ENCODE measurements at regions not wholly inside any gene's neighbourhood (a gene's known extent, or its start where the extent isn't known, plus 50 kb on each side); places are given as distances from the start of the nearest gene placed in this dataset.

- Histone ChIP-seq H3K36me3 (ENCODE audit: control insufficient read depth in 2 of 2, insufficient read depth in 2 of 2, low read length in 2 of 2) (no peaks in the 10 kb centered on the region), H3K27ac (ENCODE audit: low read length) (no peak overlapping the region), H3K4me1 (ENCODE audit: control insufficient read depth, insufficient read depth, low read length) (no peaks in the 10 kb centered on the region), H3K9me3 (ENCODE audit: control insufficient read depth in 2 of 2, low read length in 2 of 2) (no peaks in the 10 kb centered on the region), H3K27me3 (ENCODE audit: control insufficient read depth in 1 of 2, insufficient read depth in 2 of 2, low read length in 2 of 2) (peaks cover 0 to 3% of the 10 kb centered on the region in 2 donors), H3K4me3 (ENCODE audit: low read length in 2 of 2) (no peak overlapping the region), H3K9ac (ENCODE audit: low read length in 2 of 2) (no peak overlapping the region)
Measured at GRCh38 chr10:128572696-128573095, 446.5 kb upstream of the MKI67 start.

GRCh38 chr10:128573281-128573845 is 447.1 kb upstream of the MKI67 start:
- Histone ChIP-seq H3K27me3 (ENCODE audit: control insufficient read depth in 1 of 2, insufficient read depth in 2 of 2, low read length in 2 of 2) (peaks cover 0 to 3% of the 10 kb centered on the region in 2 donors), H3K27ac (ENCODE audit: low read length) (no peak overlapping the region), H3K4me1 (ENCODE audit: control insufficient read depth, insufficient read depth, low read length) (no peaks in the 10 kb centered on the region), H3K36me3 (ENCODE audit: control insufficient read depth in 2 of 2, insufficient read depth in 2 of 2, low read length in 2 of 2) (no peaks in the 10 kb centered on the region), H3K4me3 (ENCODE audit: low read length in 2 of 2) (no peak overlapping the region), H3K9me3 (ENCODE audit: control insufficient read depth in 2 of 2, low read length in 2 of 2) (no peaks in the 10 kb centered on the region), H3K9ac (ENCODE audit: low read length in 2 of 2) (no peak overlapping the region)

- Histone ChIP-seq H3K4me3 (ENCODE audit: low read length in 2 of 2) (no peak overlapping the region), H3K36me3 (ENCODE audit: control insufficient read depth in 2 of 2, insufficient read depth in 2 of 2, low read length in 2 of 2) (no peaks in the 10 kb centered on the region), H3K4me1 (ENCODE audit: control insufficient read depth, insufficient read depth, low read length) (no peaks in the 10 kb centered on the region), H3K27ac (ENCODE audit: low read length) (no peak overlapping the region), H3K27me3 (ENCODE audit: control insufficient read depth in 1 of 2, insufficient read depth in 2 of 2, low read length in 2 of 2) (peaks cover 0 to 3% of the 10 kb centered on the region in 2 donors), H3K9ac (ENCODE audit: low read length in 2 of 2) (no peak overlapping the region), H3K9me3 (ENCODE audit: control insufficient read depth in 2 of 2, low read length in 2 of 2) (no peaks in the 10 kb centered on the region)
Measured at GRCh38 chr10:128573986-128574385, 447.8 kb upstream of the MKI67 start.

- Histone ChIP-seq H3K27ac (ENCODE audit: low read length) (no peak overlapping the region), H3K36me3 (ENCODE audit: control insufficient read depth in 2 of 2, insufficient read depth in 2 of 2, low read length in 2 of 2) (no peaks in the 10 kb centered on the region), H3K4me3 (ENCODE audit: low read length in 2 of 2) (no peak overlapping the region), H3K9ac (ENCODE audit: low read length in 2 of 2) (no peak overlapping the region), H3K27me3 (ENCODE audit: control insufficient read depth in 1 of 2, insufficient read depth in 2 of 2, low read length in 2 of 2) (peaks cover 0 to 3% of the 10 kb centered on the region in 2 donors), H3K4me1 (ENCODE audit: control insufficient read depth, insufficient read depth, low read length) (no peaks in the 10 kb centered on the region), H3K9me3 (ENCODE audit: control insufficient read depth in 2 of 2, low read length in 2 of 2) (no peaks in the 10 kb centered on the region)
Measured at GRCh38 chr10:128574581-128575210, 448.5 kb upstream of the MKI67 start.

- peaks cover 0 to 3% of the 10 kb centered on the region in 2 donors for H3K27me3 ChIP-seq (ENCODE audit: control insufficient read depth in 1 of 2, insufficient read depth in 2 of 2, low read length in 2 of 2)
- H3K4me1 ChIP-seq (ENCODE audit: control insufficient read depth, insufficient read depth, low read length), result no peaks in the 10 kb centered on the region
- H3K36me3 ChIP-seq (ENCODE audit: control insufficient read depth in 2 of 2, insufficient read depth in 2 of 2, low read length in 2 of 2), result no peaks in the 10 kb centered on the region
- no peak overlapping the region for H3K27ac ChIP-seq (ENCODE audit: low read length)
- no peak overlapping the region for H3K4me3 ChIP-seq (ENCODE audit: low read length in 2 of 2)
- no peaks in the 10 kb centered on the region for H3K9me3 ChIP-seq (ENCODE audit: control insufficient read depth in 2 of 2, low read length in 2 of 2)
- H3K9ac ChIP-seq (ENCODE audit: low read length in 2 of 2), result no peak overlapping the region
Measured at GRCh38 chr10:128575761-128576160, 449.5 kb upstream of the MKI67 start.

GRCh38 chr10:128576336-128576735 is 450.1 kb upstream of the MKI67 start:
- Histone ChIP-seq H3K36me3 (ENCODE audit: control insufficient read depth in 2 of 2, insufficient read depth in 2 of 2, low read length in 2 of 2) (no peaks in the 10 kb centered on the region), H3K4me3 (ENCODE audit: low read length in 2 of 2) (no peak overlapping the region), H3K27me3 (ENCODE audit: control insufficient read depth in 1 of 2, insufficient read depth in 2 of 2, low read length in 2 of 2) (peaks cover 0 to 3% of the 10 kb centered on the region in 2 donors), H3K27ac (ENCODE audit: low read length) (no peak overlapping the region), H3K9me3 (ENCODE audit: control insufficient read depth in 2 of 2, low read length in 2 of 2) (no peaks in the 10 kb centered on the region), H3K4me1 (ENCODE audit: control insufficient read depth, insufficient read depth, low read length) (no peaks in the 10 kb centered on the region), H3K9ac (ENCODE audit: low read length in 2 of 2) (no peak overlapping the region)

- no peak overlapping the region for H3K27ac ChIP-seq (ENCODE audit: low read length)
- H3K4me3 ChIP-seq (ENCODE audit: low read length in 2 of 2), result no peak overlapping the region
- no peaks in the 10 kb centered on the region for H3K9me3 ChIP-seq (ENCODE audit: control insufficient read depth in 2 of 2, low read length in 2 of 2)
- no peaks in the 10 kb centered on the region for H3K36me3 ChIP-seq (ENCODE audit: control insufficient read depth in 2 of 2, insufficient read depth in 2 of 2, low read length in 2 of 2)
- H3K4me1 ChIP-seq (ENCODE audit: control insufficient read depth, insufficient read depth, low read length), result no peaks in the 10 kb centered on the region
- no peak overlapping the region for H3K9ac ChIP-seq (ENCODE audit: low read length in 2 of 2)
- peaks cover 0 to 3% of the 10 kb centered on the region in 2 donors for H3K27me3 ChIP-seq (ENCODE audit: control insufficient read depth in 1 of 2, insufficient read depth in 2 of 2, low read length in 2 of 2)
Measured at GRCh38 chr10:128576943-128577670, 450.9 kb upstream of the MKI67 start.

GRCh38 chr10:128577958-128578750 is 451.9 kb upstream of the MKI67 start:
- Histone ChIP-seq H3K4me3 (ENCODE audit: low read length in 2 of 2) (no peak overlapping the region), H3K27me3 (ENCODE audit: control insufficient read depth in 1 of 2, insufficient read depth in 2 of 2, low read length in 2 of 2) (peaks cover 0 to 3% of the 10 kb centered on the region in 2 donors), H3K4me1 (ENCODE audit: control insufficient read depth, insufficient read depth, low read length) (no peaks in the 10 kb centered on the region), H3K9me3 (ENCODE audit: control insufficient read depth in 2 of 2, low read length in 2 of 2) (no peaks in the 10 kb centered on the region), H3K27ac (ENCODE audit: low read length) (no peak overlapping the region), H3K36me3 (ENCODE audit: control insufficient read depth in 2 of 2, insufficient read depth in 2 of 2, low read length in 2 of 2) (no peaks in the 10 kb centered on the region), H3K9ac (ENCODE audit: low read length in 2 of 2) (no peak overlapping the region)

- no peaks in the 10 kb centered on the region for H3K9me3 ChIP-seq (ENCODE audit: control insufficient read depth in 2 of 2, low read length in 2 of 2)
- H3K4me3 ChIP-seq (ENCODE audit: low read length in 2 of 2), result no peak overlapping the region
- no peak overlapping the region for H3K9ac ChIP-seq (ENCODE audit: low read length in 2 of 2)
- no peak overlapping the region for H3K27ac ChIP-seq (ENCODE audit: low read length)
- H3K27me3 ChIP-seq (ENCODE audit: control insufficient read depth in 1 of 2, insufficient read depth in 2 of 2, low read length in 2 of 2), result no peaks in the 10 kb centered on the region
- H3K4me1 ChIP-seq (ENCODE audit: control insufficient read depth, insufficient read depth, low read length), result no peaks in the 10 kb centered on the region
- H3K36me3 ChIP-seq (ENCODE audit: control insufficient read depth in 2 of 2, insufficient read depth in 2 of 2, low read length in 2 of 2), result no peaks in the 10 kb centered on the region
Measured at GRCh38 chr10:128578766-128579165, 452.5 kb upstream of the MKI67 start.

GRCh38 chr10:128579280-128579865 is 453.1 kb upstream of the MKI67 start:
- Histone ChIP-seq H3K9ac (ENCODE audit: low read length in 2 of 2) (no peak overlapping the region), H3K9me3 (ENCODE audit: control insufficient read depth in 2 of 2, low read length in 2 of 2) (no peaks in the 10 kb centered on the region), H3K4me1 (ENCODE audit: control insufficient read depth, insufficient read depth, low read length) (no peaks in the 10 kb centered on the region), H3K4me3 (ENCODE audit: low read length in 2 of 2) (no peak overlapping the region), H3K36me3 (ENCODE audit: control insufficient read depth in 2 of 2, insufficient read depth in 2 of 2, low read length in 2 of 2) (no peaks in the 10 kb centered on the region), H3K27ac (ENCODE audit: low read length) (no peak overlapping the region), H3K27me3 (ENCODE audit: control insufficient read depth in 1 of 2, insufficient read depth in 2 of 2, low read length in 2 of 2) (no peaks in the 10 kb centered on the region)
